GM23248 (cell line): ENCODE measurements at regions not wholly inside any gene's neighbourhood (a gene's known extent, or its start where the extent isn't known, plus 50 kb on each side); places are given as distances from the start of the nearest gene placed in this dataset.

Experiments
- DNase-seq: peaks from one replicate; pipeline ENCODE4 v3.0.0-alpha.2; 2015
- H2AFZ ChIP-seq: fragments of 200-600 bp; sonication (generic); 2 replicates; pipeline ENCODE4 v1.6.1; 2016; ENCODE audit warnings: antibody characterized with exemption
- H3F3A ChIP-seq: fragments of 200-600 bp; sonication (generic); 2 replicates; pipeline ENCODE4 v1.6.1; 2016; ENCODE audit warnings: mild to moderate bottlenecking, antibody characterized with exemption, mixed run types; ENCODE audit not compliant: insufficient read depth
- H3K27ac ChIP-seq: fragments of 200-600 bp; sonication (generic); 2 replicates; pipeline ENCODE4 v1.5.1; 2016; ENCODE audit warnings: mild to moderate bottlenecking
- H3K27me3 ChIP-seq: fragments of 200-600 bp; sonication (generic); replicated peaks from 2 replicates; pipeline ENCODE4 v1.6.1; 2016; ENCODE audit warnings: mild to moderate bottlenecking; ENCODE audit not compliant: insufficient read depth
- H3K36me3 ChIP-seq: fragments of 200-600 bp; sonication (generic); 2 replicates; pipeline ENCODE4 v1.6.1; 2016; ENCODE audit warnings: low read depth, mild to moderate bottlenecking
- H3K4me1 ChIP-seq: fragments of 200-600 bp; sonication (generic); 2 replicates; pipeline ENCODE4 v1.6.1; 2016; ENCODE audit warnings: mild to moderate bottlenecking; ENCODE audit not compliant: insufficient read depth
- H3K4me2 ChIP-seq: fragments of 200-600 bp; sonication (generic); one replicate; pipeline ENCODE4 v1.6.1; 2016; ENCODE audit warnings: mild to moderate bottlenecking; ENCODE audit not compliant: unreplicated experiment
- H3K4me3 ChIP-seq: fragments of 200-600 bp; sonication (generic); 2 replicates; pipeline ENCODE4 v1.5.1; 2016; ENCODE audit warnings: mild to moderate bottlenecking
- H3K79me2 ChIP-seq: fragments of 200-600 bp; sonication (generic); 2 replicates; pipeline ENCODE4 v1.6.1; 2016; ENCODE audit warnings: mild to moderate bottlenecking; ENCODE audit not compliant: insufficient read depth
- H3K9ac ChIP-seq: fragments of 200-600 bp; sonication (generic); 2 replicates; pipeline ENCODE4 v1.6.1; 2016; ENCODE audit warnings: mild to moderate bottlenecking
- H3K9me2 ChIP-seq: fragments of 200-600 bp; sonication (generic); 2 replicates; pipeline ENCODE4 v1.6.1; 2016; ENCODE audit warnings: mixed run types, mild to moderate bottlenecking, moderate library complexity; ENCODE audit not compliant: insufficient read depth
- H3K9me3 ChIP-seq: fragments of 200-600 bp; sonication (generic); one replicate; pipeline ENCODE4 v1.6.1; 2017; ENCODE audit warnings: low read depth
- H4K20me1 ChIP-seq: fragments of 200-600 bp; sonication (generic); 2 replicates; pipeline ENCODE4 v1.6.0; 2016; ENCODE audit not compliant: insufficient read depth
- EZH2 ChIP-seq: fragments of 200-600 bp; sonication (generic); IDR thresholded peaks from 2 replicates; pipeline ENCODE4 v1.6.1; 2018; ENCODE audit warnings: antibody characterized with exemption, mild to moderate bottlenecking; ENCODE audit not compliant: insufficient read depth, poor library complexity, severe bottlenecking
- EZH2phosphoT487 ChIP-seq: fragments of 200-600 bp; sonication (generic); IDR thresholded peaks from 2 replicates; pipeline ENCODE4 v1.6.1; 2018; ENCODE audit warnings: antibody characterized with exemption, moderate library complexity, mild to moderate bottlenecking, low read depth; ENCODE audit not compliant: insufficient read depth
- WGBS, 2 experiments: methylation state at CpG; one replicate each; pipeline ENCODE4 v1.1.6; 2015 to 2017; ENCODE audit warnings: low lambda C conversion rate in 2 of 2, low coverage in 1 of 2; ENCODE audit errors: missing lambda C conversion rate in 2 of 2; 5-methylcytosine and 5-hydroxymethylcytosine counted together
- in situ Hi-C: fragments of 300-500 bp; cut with MboI; formaldehyde crosslinking; loops from 2 replicates; pipeline ENCODE4 v1.15.0; 2020

DNA sequence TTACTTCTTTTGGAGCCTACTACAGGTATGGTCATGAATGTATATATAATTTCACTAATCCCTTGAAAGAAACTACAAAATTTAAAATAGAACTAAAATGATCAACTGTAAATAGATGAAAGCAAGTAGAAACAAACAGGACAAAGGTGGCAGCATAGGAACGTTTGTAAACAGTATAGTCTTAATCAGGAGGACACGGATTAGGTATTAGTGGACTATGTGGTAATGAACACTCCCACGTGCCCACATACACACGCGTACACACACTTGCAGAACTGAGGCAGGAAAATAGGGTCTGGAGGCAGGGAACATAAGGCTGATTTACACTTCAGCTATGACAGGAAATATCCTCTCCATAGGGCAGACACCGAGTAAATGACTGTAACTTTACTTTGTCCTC lies 1397.8 kb downstream of the NCAM2 start:
- Histone ChIP-seq H3K79me2 (no peaks in the 10 kb centered on the region), H3K4me1 (no peaks in the 10 kb centered on the region), H2AFZ (no peak overlapping the region), H3K4me3 (no peak overlapping the region), H3K9me2 (no peaks in the 10 kb centered on the region), H3K36me3 (no peaks in the 10 kb centered on the region), H4K20me1 (no peaks in the 10 kb centered on the region), H3K27me3 (no peaks in the 10 kb centered on the region), H3K9ac (no peak overlapping the region), H3F3A (no peaks in the 10 kb centered on the region), H3K9me3 (peaks cover 5% of the 10 kb centered on the region), H3K27ac (no peak overlapping the region), H3K4me2 (no peak overlapping the region)
- DNase-seq: no peak
- in situ Hi-C loops: no loop called here
- 31 to 33% methylated on average over 6 of the region's 6 CpGs for WGBS, 2 experiments
- no peak for TF ChIP-seq EZH2phosphoT487
- no peak for TF ChIP-seq EZH2

DNA sequence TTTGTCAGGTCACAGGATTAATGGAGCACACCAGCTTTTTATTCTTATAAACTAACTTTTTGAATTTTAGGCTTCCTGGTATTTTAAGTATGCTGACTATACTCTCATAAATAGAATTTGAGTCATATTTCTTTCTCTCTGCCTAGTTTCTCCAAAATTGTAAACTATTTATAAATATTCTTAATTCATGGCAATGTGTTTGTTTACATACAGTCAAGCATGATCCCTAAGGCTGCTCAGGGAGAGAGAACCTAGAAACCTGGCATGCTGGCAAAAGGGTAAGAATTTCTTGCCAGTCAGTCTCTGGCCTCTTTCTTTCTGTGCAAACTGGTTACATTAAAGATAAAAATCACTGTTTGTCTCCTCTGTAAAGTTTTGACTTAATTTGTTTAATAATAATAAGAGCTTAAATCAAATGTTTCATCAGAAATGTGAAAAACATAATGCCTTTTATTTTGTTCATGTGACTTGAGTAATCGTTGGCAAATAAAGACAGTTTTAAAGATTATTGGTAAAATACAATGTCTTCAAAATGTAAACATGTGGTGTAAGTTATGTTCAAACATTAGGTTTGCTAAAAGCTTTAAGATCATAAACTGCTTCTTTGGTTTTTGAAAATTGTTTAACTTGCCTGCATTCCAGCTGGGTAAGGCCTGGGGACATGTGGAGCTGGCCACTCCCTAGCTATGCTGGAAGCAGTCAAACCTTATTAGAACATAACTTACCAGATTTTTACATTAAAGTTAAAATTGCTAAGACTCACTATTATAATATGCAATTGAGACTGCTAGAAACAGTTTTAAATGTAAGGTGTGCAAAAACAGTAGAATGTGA lies 1401.7 kb downstream of the NCAM2 start:
- no peak overlapping the region for H3K27ac ChIP-seq
- DNase-seq: no peak
- no peaks in the 10 kb centered on the region for H3K4me1 ChIP-seq
- H3K9me3 ChIP-seq: no peaks in the 10 kb centered on the region
- H3K9ac ChIP-seq: no peak overlapping the region
- no peaks in the 10 kb centered on the region for H3F3A ChIP-seq
- H2AFZ ChIP-seq: no peak overlapping the region
- no peak for TF ChIP-seq EZH2phosphoT487
- no peak for TF ChIP-seq EZH2
- H3K9me2 ChIP-seq: no peaks in the 10 kb centered on the region
- no peak overlapping the region for H3K4me2 ChIP-seq
- no peak overlapping the region for H3K4me3 ChIP-seq
- WGBS, 2 experiments: 4 to 6% methylated on average over 1 of the region's 1 CpG
- no peaks in the 10 kb centered on the region for H3K36me3 ChIP-seq
- H3K79me2 ChIP-seq: no peaks in the 10 kb centered on the region
- in situ Hi-C loops: no loop called here
- H4K20me1 ChIP-seq: no peaks in the 10 kb centered on the region
- H3K27me3 ChIP-seq: no peaks in the 10 kb centered on the region

GRCh38 chr21:22409571-22409970 lies 1411.4 kb downstream of the NCAM2 start:
- H3K4me3 ChIP-seq: no peak overlapping the region
- DNase-seq: no peak

GRCh38 chr21:22416555-22416954 lies 1418.3 kb downstream of the NCAM2 start:
- 13 to 14% methylated on average over 1 of the region's 1 CpG for WGBS, 2 experiments
- in situ Hi-C loops: no loop called here
- Histone ChIP-seq H3K79me2 (no peaks in the 10 kb centered on the region), H4K20me1 (no peaks in the 10 kb centered on the region), H3K9ac (no peak overlapping the region), H3K27ac (no peak overlapping the region), H2AFZ (no peak overlapping the region), H3F3A (no peaks in the 10 kb centered on the region), H3K9me3 (peaks cover 3% of the 10 kb centered on the region), H3K4me3 (no peak overlapping the region), H3K4me2 (no peak overlapping the region), H3K4me1 (no peaks in the 10 kb centered on the region), H3K36me3 (no peaks in the 10 kb centered on the region), H3K9me2 (no peaks in the 10 kb centered on the region), H3K27me3 (no peaks in the 10 kb centered on the region)
- no peak for DNase-seq
- no peak for TF ChIP-seq EZH2
- no peak for TF ChIP-seq EZH2phosphoT487

More at GRCh38 chr21:22409571-22409970, 1411.4 kb downstream of the NCAM2 start:
- Histone ChIP-seq H4K20me1 (no peaks in the 10 kb centered on the region), H3F3A (no peaks in the 10 kb centered on the region), H3K79me2 (no peaks in the 10 kb centered on the region), H3K27me3 (no peaks in the 10 kb centered on the region), H3K9me2 (no peaks in the 10 kb centered on the region), H2AFZ (no peak overlapping the region), H3K4me2 (no peak overlapping the region), H3K9me3 (no peaks in the 10 kb centered on the region), H3K9ac (no peak overlapping the region), H3K4me1 (no peaks in the 10 kb centered on the region), H3K27ac (no peak overlapping the region), H3K36me3 (no peaks in the 10 kb centered on the region)
- WGBS, 2 experiments: 22 to 31% methylated on average over 2 of the region's 2 CpGs
- no peak for TF ChIP-seq EZH2phosphoT487
- TF ChIP-seq EZH2: no peak
- in situ Hi-C loops: no loop called here
